GM19025 (cell line): ENCODE measurements at regions not wholly inside any gene's neighbourhood (a gene's known extent, or its start where the extent isn't known, plus 50 kb on each side); places are given as distances from the start of the nearest gene placed in this dataset.

Source experiments
- ATAC-seq: cut with Tn5 transposase; IDR thresholded peaks from one replicate; pipeline ENCODE4 v1.9.1; 2021; ENCODE audit warnings: mild to moderate bottlenecking, low read depth, moderate library complexity; ENCODE audit not compliant: unreplicated experiment

GRCh38 chr7:136667584-136667983 lies 200.9 kb upstream of the CHRM2 start:
- no peak for ATAC-seq

GRCh38 chr7:136665878-136666509 lies 202.5 kb upstream of the CHRM2 start:
- ATAC-seq = no peak

GRCh38 chr7:136664537-136664936 lies 203.9 kb upstream of the CHRM2 start:
- no peak for ATAC-seq

GRCh38 chr7:136657482-136657921 lies 210.9 kb upstream of the CHRM2 start:
- ATAC-seq = no peak

GRCh38 chr7:136656516-136656915 lies 211.9 kb upstream of the CHRM2 start:
- ATAC-seq = no peak

- ATAC-seq = no peak
Observed at GRCh38 chr7:136655414-136655813, 213.0 kb upstream of the CHRM2 start.

- no peak for ATAC-seq
Observed at GRCh38 chr7:136654406-136654805, 214.0 kb upstream of the CHRM2 start.

- ATAC-seq = no peak
Observed at GRCh38 chr7:136652635-136653370, 215.6 kb upstream of the CHRM2 start.

- ATAC-seq = no peak
Observed at GRCh38 chr7:136640977-136641376, 227.5 kb upstream of the CHRM2 start.

GRCh38 chr7:136637813-136638212 lies 230.6 kb upstream of the CHRM2 start:
- no peak for ATAC-seq

- ATAC-seq = no peak
Observed at GRCh38 chr7:136635751-136636150, 232.7 kb upstream of the CHRM2 start.

GRCh38 chr7:136618818-136619217 lies 249.6 kb upstream of the CHRM2 start:
- no peak for ATAC-seq

- ATAC-seq = no peak
Observed at GRCh38 chr7:136617176-136617575, 251.3 kb upstream of the CHRM2 start.

GRCh38 chr7:136605532-136606329 lies 262.7 kb upstream of the CHRM2 start:
- no peak for ATAC-seq

GRCh38 chr7:136601772-136602171 lies 266.7 kb upstream of the CHRM2 start:
- ATAC-seq = no peak

GRCh38 chr7:136600475-136600874 lies 268.0 kb upstream of the CHRM2 start:
- ATAC-seq = no peak

- no peak for ATAC-seq
Observed at GRCh38 chr7:136594739-136595144, 273.7 kb upstream of the CHRM2 start.

- no peak for ATAC-seq
Observed at GRCh38 chr7:136588216-136588615, 280.2 kb upstream of the CHRM2 start.

- no peak for ATAC-seq
Observed at GRCh38 chr7:136585954-136586670, 282.3 kb upstream of the CHRM2 start.

GRCh38 chr7:136566491-136566890 lies 302.0 kb upstream of the CHRM2 start:
- no peak for ATAC-seq

- ATAC-seq = no peak
Observed at GRCh38 chr7:136555933-136556332, 312.5 kb upstream of the CHRM2 start.
